Duodenal mucosa (tissue), 2 donors: ENCODE measurements at regions not wholly inside any gene's neighbourhood (a gene's known extent, or its start where the extent isn't known, plus 50 kb on each side); places are given as distances from the start of the nearest gene placed in this dataset.
"Not testable (repeated sequence)": the region's sequence is repeated elsewhere in the genome, so short reads cannot be mapped to it uniquely, and the experiment has no call there.

ENCODE experiments used
- H3K27ac ChIP-seq: one replicate; pipeline ENCODE4 v1.7.0; 2013; ENCODE audit warnings: low read depth, low read length
- H3K27me3 ChIP-seq, 2 donors: one replicate each; pipeline ENCODE4 v1.7.0; 2013; ENCODE audit warnings: low read length in 2 of 2, control low read depth in 1 of 2; ENCODE audit not compliant: insufficient read depth in 2 of 2, control insufficient read depth in 1 of 2
- H3K36me3 ChIP-seq, 2 donors: one replicate each; pipeline ENCODE4 v1.7.0; 2013; ENCODE audit warnings: low read length in 2 of 2, control low read depth in 1 of 2; ENCODE audit not compliant: insufficient read depth in 2 of 2, control insufficient read depth in 1 of 2
- H3K4me1 ChIP-seq, 2 donors: one replicate each; pipeline ENCODE4 v1.7.0; 2013; ENCODE audit warnings: low read length in 2 of 2, control low read depth in 1 of 2; ENCODE audit not compliant: insufficient read depth in 2 of 2, control insufficient read depth in 1 of 2
- H3K4me3 ChIP-seq, 2 donors: one replicate each; pipeline ENCODE4 v1.7.0; 2013; ENCODE audit warnings: low read length in 2 of 2, low read depth in 1 of 2
- H3K9ac ChIP-seq, 2 donors: one replicate each; pipeline ENCODE4 v1.7.0; 2013; ENCODE audit warnings: low read length in 2 of 2, low read depth in 1 of 2
- H3K9me3 ChIP-seq, 2 donors: one replicate each; pipeline ENCODE4 v1.7.0; 2013; ENCODE audit warnings: low read length in 2 of 2, control low read depth in 1 of 2; ENCODE audit not compliant: control insufficient read depth in 1 of 2

GRCh38 chr3:31092748-31093589 is 198.5 kb upstream of the GADL1 start:
- H3K4me3 ChIP-seq = no peak overlapping the region
- H3K27ac ChIP-seq = no peak overlapping the region
- no peaks in the 10 kb centered on the region for H3K27me3 ChIP-seq
- H3K9ac ChIP-seq = no peak overlapping the region
- no peaks in the 10 kb centered on the region for H3K9me3 ChIP-seq
- no peaks in the 10 kb centered on the region for H3K36me3 ChIP-seq
- H3K4me1 ChIP-seq = no peaks in the 10 kb centered on the region

- Histone ChIP-seq H3K4me1 (no peaks in the 10 kb centered on the region), H3K9me3 (no peaks in the 10 kb centered on the region), H3K9ac (no peak overlapping the region), H3K27me3 (no peaks in the 10 kb centered on the region), H3K4me3 (no peak overlapping the region), H3K36me3 (no peaks in the 10 kb centered on the region), H3K27ac (no peak overlapping the region)
Observed at GRCh38 chr3:31093606-31094005, 199.1 kb upstream of the GADL1 start.

DNA sequence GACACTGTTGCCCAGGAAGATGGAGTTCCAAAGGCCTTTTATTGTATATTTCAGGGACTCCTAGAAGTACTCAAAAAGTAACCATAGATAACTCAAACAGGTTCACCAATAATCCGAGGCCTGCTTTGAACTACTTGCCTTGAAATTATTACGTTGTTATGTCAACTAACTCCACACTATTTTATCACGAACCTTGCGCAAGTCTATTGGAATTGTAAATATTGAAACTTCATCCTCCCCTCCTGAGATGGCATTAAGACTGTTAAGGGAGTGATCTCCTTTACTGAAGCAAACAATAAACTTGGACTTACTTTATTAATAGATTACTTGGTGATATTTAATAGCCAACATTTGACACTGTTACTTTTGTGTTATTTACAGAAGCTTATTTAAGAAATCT is 199.6 kb upstream of the GADL1 start:
- no peak overlapping the region for H3K4me3 ChIP-seq
- H3K4me1 ChIP-seq = no peaks in the 10 kb centered on the region
- no peak overlapping the region for H3K27ac ChIP-seq
- H3K9me3 ChIP-seq = no peaks in the 10 kb centered on the region
- H3K27me3 ChIP-seq = no peaks in the 10 kb centered on the region
- no peaks in the 10 kb centered on the region for H3K36me3 ChIP-seq
- no peak overlapping the region for H3K9ac ChIP-seq

DNA sequence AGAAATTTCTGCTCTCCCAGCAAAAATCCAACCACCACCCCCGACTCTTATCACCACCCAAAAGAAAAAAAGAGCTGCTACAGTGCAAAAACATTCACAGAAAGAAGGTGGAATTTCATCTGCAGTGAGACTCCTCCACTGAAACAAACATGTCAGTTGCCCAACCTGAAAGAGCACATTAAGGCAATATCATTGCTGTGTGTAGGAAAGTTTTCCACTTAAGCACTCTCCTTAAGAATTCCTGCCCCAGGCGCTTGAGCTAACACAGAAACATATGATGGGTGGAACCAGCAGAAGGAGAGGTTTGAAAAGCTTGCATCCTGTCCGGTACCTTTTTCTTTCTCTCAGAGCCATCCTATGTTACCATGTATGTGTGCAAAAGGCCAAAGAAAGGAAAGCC is 200.8 kb upstream of the GADL1 start:
- Histone ChIP-seq H3K9ac (no peak overlapping the region), H3K27me3 (no peaks in the 10 kb centered on the region), H3K4me1 (no peaks in the 10 kb centered on the region), H3K36me3 (no peaks in the 10 kb centered on the region), H3K9me3 (no peaks in the 10 kb centered on the region), H3K4me3 (no peak overlapping the region), H3K27ac (no peak overlapping the region)

DNA sequence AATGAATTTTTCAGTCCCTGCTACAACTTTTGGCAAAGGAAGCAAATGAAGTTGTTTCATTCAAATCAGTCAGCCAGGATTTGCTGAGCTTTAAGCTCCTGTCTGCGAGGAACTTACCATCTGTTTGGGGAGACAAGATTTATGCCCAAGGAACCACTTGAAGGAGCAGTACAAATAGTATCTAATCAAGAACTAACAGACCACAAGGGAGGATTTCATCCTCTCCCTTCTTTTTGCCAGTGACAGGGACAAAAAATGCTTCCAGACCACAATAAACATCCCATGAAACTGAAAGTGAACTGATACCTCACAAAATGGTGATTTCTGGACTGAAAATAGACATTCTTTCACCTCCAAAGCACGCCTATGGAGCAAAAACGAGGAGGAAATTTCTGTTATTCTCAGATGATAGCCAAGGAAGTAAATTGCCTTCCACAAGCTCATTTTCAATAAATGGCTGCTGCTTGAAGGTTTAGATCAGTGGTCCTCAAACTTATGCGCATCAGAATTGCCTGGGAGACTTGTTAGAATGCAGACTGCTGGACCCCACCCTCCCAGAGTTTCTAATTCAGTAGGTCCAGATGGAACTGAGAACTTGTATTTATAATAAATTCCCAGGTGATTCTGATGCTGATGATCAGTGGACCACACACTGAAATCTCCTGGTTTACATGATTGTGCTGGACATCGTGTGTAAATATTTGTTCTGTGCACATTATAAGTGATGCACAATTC is 202.4 kb upstream of the GADL1 start:
- H3K4me1 ChIP-seq = no peaks in the 10 kb centered on the region
- H3K4me3 ChIP-seq = no peak overlapping the region
- H3K27me3 ChIP-seq = no peaks in the 10 kb centered on the region
- H3K9ac ChIP-seq = no peak overlapping the region
- no peak overlapping the region for H3K27ac ChIP-seq
- no peaks in the 10 kb centered on the region for H3K9me3 ChIP-seq
- H3K36me3 ChIP-seq = no peaks in the 10 kb centered on the region

GRCh38 chr3:31100519-31100918 is 206.1 kb upstream of the GADL1 start:
- no peaks in the 10 kb centered on the region for H3K9me3 ChIP-seq
- no peak overlapping the region for H3K27ac ChIP-seq
- no peak overlapping the region for H3K9ac ChIP-seq
- no peaks in the 10 kb centered on the region for H3K27me3 ChIP-seq
- no peak overlapping the region for H3K4me3 ChIP-seq
- no peaks in the 10 kb centered on the region for H3K4me1 ChIP-seq
- no peaks in the 10 kb centered on the region for H3K36me3 ChIP-seq

DNA sequence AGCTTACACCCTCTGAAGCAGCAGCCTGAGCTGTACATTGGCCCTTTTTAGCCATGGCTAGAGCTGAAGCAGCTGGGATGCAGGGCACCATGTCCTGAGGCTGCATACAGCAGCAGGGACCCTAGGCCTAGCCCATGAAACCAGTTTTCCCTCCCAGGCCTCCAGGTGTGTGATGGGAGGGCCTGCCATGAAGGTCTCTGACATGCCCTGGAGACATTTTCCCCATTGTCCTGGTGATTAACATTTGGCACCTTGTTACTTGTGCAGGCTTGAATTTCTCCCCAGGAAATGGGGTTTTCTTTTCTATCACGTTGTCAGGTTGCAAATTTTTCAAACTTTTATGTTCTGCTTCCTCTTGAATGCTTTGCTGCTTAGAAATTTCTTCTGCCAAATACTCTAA is 206.8 kb upstream of the GADL1 start:
- not testable (repeated sequence) for H3K27me3 ChIP-seq, H3K36me3 ChIP-seq, H3K9me3 ChIP-seq, H3K4me3 ChIP-seq, H3K27ac ChIP-seq, H3K9ac ChIP-seq, H3K4me1 ChIP-seq

DNA sequence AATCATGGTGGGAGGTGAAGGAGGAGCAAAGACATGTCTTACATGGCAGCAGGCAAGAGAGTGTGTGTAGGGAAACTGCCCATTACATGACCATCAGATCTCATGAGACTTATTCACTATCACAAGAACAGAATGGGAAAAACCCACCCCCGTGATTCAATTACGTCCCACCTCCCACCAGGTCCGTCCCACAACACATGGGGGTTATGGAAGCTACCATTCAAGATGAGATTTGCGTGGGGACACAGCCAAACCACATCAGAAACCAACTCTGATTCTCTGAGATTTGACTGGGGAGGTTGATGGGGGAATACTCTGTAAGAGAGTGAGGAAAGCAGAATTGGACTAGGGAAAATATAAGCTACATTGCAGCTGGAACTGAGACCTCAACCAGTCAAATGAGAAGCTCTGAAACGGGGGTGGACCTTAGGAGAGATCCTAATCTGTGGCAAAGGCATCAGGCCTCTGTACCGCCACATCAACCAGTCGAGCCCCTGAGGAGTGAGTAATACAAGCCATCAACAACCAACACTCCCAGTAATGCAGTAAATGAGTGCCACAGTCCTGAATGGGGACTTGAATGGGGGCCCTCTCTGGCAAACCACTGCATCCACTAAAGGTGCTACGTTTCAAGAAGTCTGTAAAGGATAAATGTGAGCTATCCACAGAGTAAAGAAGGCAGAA is 207.9 kb upstream of the GADL1 start:
- Histone ChIP-seq H3K4me3 (no peak overlapping the region), H3K9ac (no peak overlapping the region)

GRCh38 chr3:31103181-31103580 is 208.7 kb upstream of the GADL1 start:
- Histone ChIP-seq H3K36me3 (no peaks in the 10 kb centered on the region), H3K4me3 (no peak overlapping the region), H3K4me1 (no peaks in the 10 kb centered on the region), H3K9ac (no peak overlapping the region), H3K27me3 (no peaks in the 10 kb centered on the region), H3K27ac (no peak overlapping the region), H3K9me3 (no peaks in the 10 kb centered on the region)

More for the DNA sequence above, 207.9 kb upstream of the GADL1 start:
- no peaks in the 10 kb centered on the region for H3K9me3 ChIP-seq
- no peaks in the 10 kb centered on the region for H3K27me3 ChIP-seq
- H3K27ac ChIP-seq = no peak overlapping the region
- H3K4me1 ChIP-seq = no peaks in the 10 kb centered on the region
- no peaks in the 10 kb centered on the region for H3K36me3 ChIP-seq

DNA sequence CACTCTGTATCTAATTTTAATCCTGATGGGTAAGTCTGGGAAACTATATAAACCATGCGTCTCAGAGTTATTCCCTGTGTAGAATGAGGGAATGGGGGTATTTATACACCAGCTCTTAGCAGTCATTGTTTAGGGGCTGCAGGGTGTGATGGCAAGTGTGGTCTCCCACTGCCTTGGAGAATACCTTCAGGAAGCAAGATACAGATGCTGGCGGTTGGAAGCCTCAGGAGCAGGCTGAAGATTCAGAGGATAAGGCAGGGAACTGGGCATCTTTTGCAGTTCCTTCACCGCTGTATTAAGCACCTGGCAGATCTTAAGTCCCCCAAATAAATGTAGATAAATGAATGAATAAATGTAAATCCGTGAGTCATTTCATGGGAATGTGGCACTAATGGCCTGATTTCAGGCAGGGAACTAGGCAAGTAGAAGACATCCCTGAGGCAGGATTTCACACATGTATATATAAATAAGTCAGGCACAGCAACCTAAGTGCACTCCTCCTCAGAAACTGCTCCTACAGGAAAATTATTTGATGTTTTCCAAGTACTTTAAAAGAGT is 209.2 kb upstream of the GADL1 start:
- Histone ChIP-seq H3K9me3 (no peaks in the 10 kb centered on the region), H3K27ac (no peak overlapping the region), H3K4me3 (no peak overlapping the region), H3K9ac (no peak overlapping the region), H3K4me1 (no peaks in the 10 kb centered on the region), H3K27me3 (no peaks in the 10 kb centered on the region), H3K36me3 (no peaks in the 10 kb centered on the region)
